GM23248 (cell line): ENCODE measurements at regions not wholly inside any gene's neighbourhood (a gene's known extent, or its start where the extent isn't known, plus 50 kb on each side); places are given as distances from the start of the nearest gene placed in this dataset.

Source experiments
- EZH2 ChIP-seq: fragments of 200-600 bp; sonication (generic); IDR thresholded peaks from 2 replicates; pipeline ENCODE4 v1.6.1; 2018; ENCODE audit warnings: antibody characterized with exemption, mild to moderate bottlenecking; ENCODE audit not compliant: insufficient read depth, poor library complexity, severe bottlenecking
- EZH2phosphoT487 ChIP-seq: fragments of 200-600 bp; sonication (generic); IDR thresholded peaks from 2 replicates; pipeline ENCODE4 v1.6.1; 2018; ENCODE audit warnings: antibody characterized with exemption, moderate library complexity, mild to moderate bottlenecking, low read depth; ENCODE audit not compliant: insufficient read depth

- TF ChIP-seq EZH2: no peak
- no peak for TF ChIP-seq EZH2phosphoT487
Observed at GRCh38 chr2:193475038-193475437, 1280.3 kb upstream of the TMEFF2 start.
